PFSK-1 (cell line): ENCODE measurements at regions not wholly inside any gene's neighbourhood (a gene's known extent, or its start where the extent isn't known, plus 50 kb on each side); places are given as distances from the start of the nearest gene placed in this dataset.

Experiments used
- FOXP2 ChIP-seq: optimal IDR thresholded peaks from 2 replicates; pipeline ENCODE3; 2011; ENCODE audit warnings: borderline replicate concordance, control low read depth, inconsistent platforms; ENCODE audit not compliant: insufficient read depth; ENCODE audit errors: extremely low read length, extremely low read depth
- POLR2AphosphoS5 ChIP-seq: IDR thresholded peaks from 2 replicates; pipeline ENCODE4 v1.6.1; 2012; ENCODE audit warnings: low read depth, mild to moderate bottlenecking, control low read depth, low read length, moderate library complexity

DNA sequence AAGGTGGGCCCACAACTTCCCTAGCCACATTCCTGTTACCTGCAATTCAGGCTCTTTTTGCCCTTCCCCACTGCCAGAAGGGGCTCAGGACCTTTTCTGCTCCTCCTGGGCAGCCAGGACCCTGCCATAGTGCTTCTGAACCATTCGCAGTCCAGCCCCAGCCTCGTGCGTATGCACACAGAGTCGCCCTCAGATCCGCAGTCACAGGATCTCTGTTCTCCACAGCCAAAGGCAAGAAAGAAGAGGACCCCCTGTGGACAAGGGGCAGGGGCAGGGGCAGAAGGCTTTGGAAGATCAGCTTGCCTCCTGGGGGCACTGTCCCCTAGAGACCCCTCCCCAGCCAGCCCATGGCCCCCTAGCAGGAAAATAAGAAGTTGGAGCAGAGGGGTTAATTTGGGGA is 82.8 kb downstream of the PCDH1 start:
- TF ChIP-seq POLR2AphosphoS5 (no peak), FOXP2 (no peak)
